ENCODE measurements at regions not wholly inside any gene's neighbourhood (a gene's known extent, or its start where the extent isn't known, plus 50 kb on each side); places are given as distances from the start of the nearest gene placed in this dataset.

DNA sequence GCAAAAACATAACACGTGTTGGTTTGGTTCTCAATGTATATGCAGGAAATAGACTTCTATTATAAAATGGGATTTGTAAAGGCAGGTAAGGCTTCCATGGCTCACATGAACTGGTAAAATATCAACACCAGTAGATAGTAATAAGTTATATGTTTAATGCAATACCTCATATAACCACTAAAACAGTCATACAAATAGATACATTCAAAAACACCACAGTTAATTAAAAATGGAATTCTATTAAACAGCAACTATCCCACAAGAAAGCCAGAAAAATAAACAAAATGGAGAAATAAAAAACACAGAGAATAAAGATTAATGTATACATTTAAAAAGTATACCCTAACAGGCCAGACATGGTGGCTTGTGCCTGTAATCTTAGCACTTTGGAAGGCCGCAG lies 243.8 kb upstream of the LRATD1 start:
- no peak for ATAC-seq (replicated peaks)
- no peak for DNase-seq
- peaks cover 2 to 5% of the 10 kb centered on the region in 2 donors for H3K9me3 Mint-ChIP-seq
- no peak overlapping the region for H3K27ac Mint-ChIP-seq
- H3K4me3 Mint-ChIP-seq: no peak overlapping the region
- no peaks in the 10 kb centered on the region for H3K4me1 Mint-ChIP-seq (ENCODE audit: low read depth in 2 of 2)
- no peaks in the 10 kb centered on the region for H3K36me3 Mint-ChIP-seq (ENCODE audit: insufficient read depth)
- H3K27me3 Mint-ChIP-seq: no peaks in the 10 kb centered on the region

DNA sequence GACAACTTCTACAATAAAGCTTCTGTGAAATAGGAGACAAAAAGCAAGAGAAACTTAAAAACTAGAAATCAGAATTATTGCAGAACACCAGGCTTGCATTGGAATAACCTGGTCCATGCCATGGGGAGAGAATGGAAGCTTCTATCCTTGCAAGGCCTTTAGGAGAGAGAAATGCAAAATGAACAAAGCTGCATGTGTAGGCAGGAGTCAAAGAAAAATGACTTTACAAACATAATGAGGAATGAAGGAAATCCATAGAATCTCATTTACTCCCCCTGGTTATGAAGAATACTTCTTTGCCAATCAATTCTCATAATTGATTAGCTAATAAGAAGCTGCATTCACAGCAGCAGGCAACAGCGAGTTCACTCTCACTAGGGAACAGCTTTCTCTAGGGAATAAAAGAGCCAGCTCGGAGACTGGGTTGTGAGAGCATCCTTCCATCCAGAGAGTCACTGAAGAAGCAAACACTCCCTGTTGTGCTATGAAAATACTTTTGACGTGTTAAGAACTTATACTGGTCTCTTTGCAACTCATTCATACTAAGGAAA lies 235.9 kb upstream of the LRATD1 start:
- Mint-ChIP-seq H3K27ac (no peak overlapping the region), H3K27me3 (no peaks in the 10 kb centered on the region), H3K4me1 (ENCODE audit: low read depth in 2 of 2) (no peaks in the 10 kb centered on the region), H3K9me3 (no peaks in the 10 kb centered on the region), H3K36me3 (ENCODE audit: insufficient read depth) (no peaks in the 10 kb centered on the region), H3K4me3 (no peak overlapping the region)
- DNase-seq: no peak
- no peak for ATAC-seq (replicated peaks)

DNA sequence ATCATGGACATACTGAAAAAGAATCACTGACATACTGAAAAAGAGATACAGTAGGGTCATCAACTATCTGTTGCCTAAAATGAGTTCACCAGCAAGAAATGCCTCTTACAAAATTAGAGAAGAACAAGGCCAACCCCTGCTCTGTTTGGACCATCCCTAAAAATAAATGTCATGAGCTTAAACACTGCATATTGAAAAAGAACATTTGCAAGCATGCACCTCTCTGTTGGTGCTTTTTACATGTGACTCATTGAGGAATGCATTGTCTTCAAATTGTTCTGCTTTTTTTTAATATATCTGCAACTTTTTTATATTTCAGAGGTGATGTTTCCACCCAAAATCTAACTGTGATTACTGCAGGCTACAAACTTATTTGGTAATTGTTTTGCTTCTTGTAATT lies 233.9 kb upstream of the LRATD1 start:
- DNase-seq: no peak
- no peaks in the 10 kb centered on the region for H3K36me3 Mint-ChIP-seq (ENCODE audit: insufficient read depth)
- H3K9me3 Mint-ChIP-seq: no peaks in the 10 kb centered on the region

DNA sequence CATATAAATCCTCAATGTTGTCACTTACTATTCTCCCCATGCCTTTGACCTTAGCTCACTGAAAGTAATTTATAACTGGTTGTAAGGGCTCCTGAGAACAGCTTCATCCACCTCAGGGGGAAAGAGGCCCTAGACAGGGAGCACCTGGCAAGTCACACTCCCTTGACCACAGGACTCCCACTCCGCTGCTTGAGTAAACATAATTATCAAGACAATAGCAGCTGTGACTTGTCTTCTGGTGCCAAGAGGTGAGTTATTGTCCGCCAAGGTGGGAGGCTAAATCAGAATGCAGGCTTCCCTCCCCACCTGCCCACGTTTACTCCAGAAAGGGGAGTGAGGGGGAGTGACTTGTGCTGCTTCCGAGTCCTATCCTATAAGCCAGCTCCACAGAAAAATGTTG lies 230.6 kb upstream of the LRATD1 start:
- Mint-ChIP-seq H3K27me3 (no peaks in the 10 kb centered on the region), H3K9me3 (no peaks in the 10 kb centered on the region), H3K4me3 (no peak overlapping the region), H3K36me3 (ENCODE audit: insufficient read depth) (no peaks in the 10 kb centered on the region), H3K27ac (no peak overlapping the region), H3K4me1 (ENCODE audit: low read depth in 2 of 2) (no peaks in the 10 kb centered on the region)
- ATAC-seq (replicated peaks) (no peak), DNase-seq (no peak)

More for the DNA sequence above, 233.9 kb upstream of the LRATD1 start:
- no peak overlapping the region for H3K4me3 Mint-ChIP-seq
- no peak overlapping the region for H3K27ac Mint-ChIP-seq
- ATAC-seq (replicated peaks): no peak
- H3K27me3 Mint-ChIP-seq: no peaks in the 10 kb centered on the region
- H3K4me1 Mint-ChIP-seq (ENCODE audit: low read depth in 2 of 2): no peaks in the 10 kb centered on the region

DNA sequence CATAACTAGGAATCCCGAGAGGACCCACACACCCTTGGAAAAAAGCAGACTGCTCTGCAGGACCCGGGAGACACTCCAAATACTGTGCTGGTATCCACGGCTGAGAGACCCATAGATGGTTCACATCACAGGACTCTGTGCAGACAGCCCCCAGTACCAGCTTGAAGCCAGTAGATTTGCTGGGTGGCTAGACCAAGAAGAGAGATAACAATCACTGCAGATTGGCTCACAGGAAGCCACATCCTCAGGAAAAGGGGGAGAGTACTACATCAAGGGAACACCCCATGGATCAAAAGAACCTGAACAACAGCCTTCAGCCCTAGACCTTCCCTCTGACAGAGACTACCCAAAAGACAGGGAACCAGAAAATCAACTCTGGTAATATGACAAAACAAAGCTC lies 223.8 kb upstream of the LRATD1 start:
- DNase-seq (no peak), ATAC-seq (replicated peaks) (no peak)
- Mint-ChIP-seq H3K27ac (no peak overlapping the region), H3K4me3 (no peak overlapping the region), H3K9me3 (peaks cover 7 to 24% of the 10 kb centered on the region in 2 donors), H3K27me3 (no peaks in the 10 kb centered on the region), H3K4me1 (ENCODE audit: low read depth in 2 of 2) (no peaks in the 10 kb centered on the region), H3K36me3 (ENCODE audit: insufficient read depth) (no peaks in the 10 kb centered on the region)

DNA sequence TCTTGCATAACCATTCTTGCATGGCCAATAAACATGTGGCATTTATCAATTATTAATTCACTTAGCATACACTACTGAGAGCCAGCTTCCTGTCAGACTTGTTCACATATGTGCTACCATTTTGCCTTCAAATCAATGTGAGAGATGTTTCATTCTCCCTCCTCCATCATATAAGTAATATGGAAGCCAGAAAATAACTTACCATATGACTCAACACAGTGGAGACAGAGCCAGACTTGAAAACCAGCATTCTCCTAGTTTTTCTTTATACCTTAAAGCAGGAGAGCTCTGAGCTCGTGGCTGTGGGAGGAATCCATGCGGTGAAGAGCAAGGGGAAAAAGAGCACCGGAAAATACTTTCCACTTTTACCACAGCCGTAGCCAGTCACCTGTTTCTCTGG lies 215.0 kb upstream of the LRATD1 start:
- no peaks in the 10 kb centered on the region for H3K4me1 Mint-ChIP-seq (ENCODE audit: low read depth in 2 of 2)
- DNase-seq: no peak
- no peak overlapping the region for H3K27ac Mint-ChIP-seq
- H3K36me3 Mint-ChIP-seq (ENCODE audit: insufficient read depth): no peaks in the 10 kb centered on the region
- no peaks in the 10 kb centered on the region for H3K27me3 Mint-ChIP-seq
- no peak for ATAC-seq (replicated peaks)
- no peak overlapping the region for H3K4me3 Mint-ChIP-seq
- H3K9me3 Mint-ChIP-seq: peaks cover 11 to 21% of the 10 kb centered on the region in 2 donors

DNA sequence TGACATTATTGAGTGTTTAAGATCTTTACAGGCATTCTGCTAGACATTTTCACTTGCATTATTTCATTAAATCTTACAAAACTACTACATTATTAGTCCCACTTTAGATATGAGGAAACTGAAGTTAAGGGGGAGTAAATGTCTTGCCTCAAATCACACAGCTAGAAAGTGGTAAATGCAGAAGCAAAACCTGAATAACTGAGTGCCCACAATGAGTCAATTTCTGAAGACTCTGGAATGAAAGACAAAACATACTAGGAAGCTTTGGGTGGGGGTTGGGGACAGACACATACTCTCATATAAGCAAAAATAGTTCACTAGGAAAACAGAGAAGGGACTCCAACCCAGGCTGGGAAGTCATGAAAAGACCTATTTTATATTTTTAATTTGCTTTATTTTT lies 214.4 kb upstream of the LRATD1 start:
- no peak overlapping the region for H3K4me3 Mint-ChIP-seq

DNA sequence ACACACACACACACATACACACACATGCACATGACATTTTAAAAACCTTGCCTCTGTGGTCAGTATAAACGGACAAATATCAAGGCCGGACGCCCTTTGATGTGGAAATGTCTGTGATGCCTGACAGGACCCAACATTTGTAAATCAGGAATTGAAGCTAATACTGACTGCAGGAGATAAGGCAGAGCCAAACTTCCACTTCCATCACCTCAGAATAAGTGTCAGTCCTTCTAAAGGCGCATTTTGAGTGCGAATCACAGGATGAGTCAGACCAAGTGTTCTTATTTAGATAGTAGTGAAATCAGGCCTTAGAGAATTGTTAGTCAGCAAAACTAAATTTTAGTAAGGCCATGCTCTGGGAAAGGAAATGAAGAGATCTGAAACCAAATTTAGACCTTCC lies 211.7 kb upstream of the LRATD1 start:
- DNase-seq: no peak
- H3K27ac Mint-ChIP-seq: no peak overlapping the region
- no peaks in the 10 kb centered on the region for H3K4me1 Mint-ChIP-seq (ENCODE audit: low read depth in 2 of 2)
- H3K27me3 Mint-ChIP-seq: no peaks in the 10 kb centered on the region
- H3K4me3 Mint-ChIP-seq: no peak overlapping the region
- no peak for ATAC-seq (replicated peaks)
- H3K36me3 Mint-ChIP-seq (ENCODE audit: insufficient read depth): peaks cover 2% of the 10 kb centered on the region
- peaks cover 13 to 19% of the 10 kb centered on the region in 2 donors for H3K9me3 Mint-ChIP-seq

More for the DNA sequence above, 214.4 kb upstream of the LRATD1 start:
- Mint-ChIP-seq H3K4me1 (ENCODE audit: low read depth in 2 of 2) (no peaks in the 10 kb centered on the region), H3K9me3 (peaks cover 9 to 16% of the 10 kb centered on the region in 2 donors), H3K27ac (no peak overlapping the region), H3K36me3 (ENCODE audit: insufficient read depth) (no peaks in the 10 kb centered on the region), H3K27me3 (no peaks in the 10 kb centered on the region)
- no peak for ATAC-seq (replicated peaks)
- no peak for DNase-seq

DNA sequence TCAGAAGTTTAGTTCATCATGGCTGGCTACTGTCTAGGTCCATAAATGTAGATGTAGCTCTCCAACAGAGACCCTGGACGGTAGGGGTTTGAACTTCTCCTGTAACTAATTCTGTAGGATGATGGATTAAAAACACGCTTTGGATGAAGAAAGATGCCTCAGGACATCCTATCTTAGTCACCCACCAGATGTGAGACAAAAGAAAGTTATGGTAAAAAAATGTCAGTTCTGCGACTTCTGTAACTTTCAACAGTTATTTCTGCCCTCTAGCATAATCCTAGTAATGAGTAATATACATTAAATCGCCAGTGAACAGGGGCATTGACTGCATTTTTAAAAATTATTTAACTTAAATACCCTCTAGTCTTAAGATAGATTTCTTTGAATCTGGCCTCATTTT lies 210.1 kb upstream of the LRATD1 start:
- H3K4me3 Mint-ChIP-seq: no peak overlapping the region
- no peaks in the 10 kb centered on the region for H3K27me3 Mint-ChIP-seq
- no peak for DNase-seq
- H3K27ac Mint-ChIP-seq: no peak overlapping the region
- no peak for ATAC-seq (replicated peaks)
- peaks cover 13 to 19% of the 10 kb centered on the region in 2 donors for H3K9me3 Mint-ChIP-seq
- peaks cover 3% of the 10 kb centered on the region for H3K36me3 Mint-ChIP-seq (ENCODE audit: insufficient read depth)
- H3K4me1 Mint-ChIP-seq (ENCODE audit: low read depth in 2 of 2): no peaks in the 10 kb centered on the region

DNA sequence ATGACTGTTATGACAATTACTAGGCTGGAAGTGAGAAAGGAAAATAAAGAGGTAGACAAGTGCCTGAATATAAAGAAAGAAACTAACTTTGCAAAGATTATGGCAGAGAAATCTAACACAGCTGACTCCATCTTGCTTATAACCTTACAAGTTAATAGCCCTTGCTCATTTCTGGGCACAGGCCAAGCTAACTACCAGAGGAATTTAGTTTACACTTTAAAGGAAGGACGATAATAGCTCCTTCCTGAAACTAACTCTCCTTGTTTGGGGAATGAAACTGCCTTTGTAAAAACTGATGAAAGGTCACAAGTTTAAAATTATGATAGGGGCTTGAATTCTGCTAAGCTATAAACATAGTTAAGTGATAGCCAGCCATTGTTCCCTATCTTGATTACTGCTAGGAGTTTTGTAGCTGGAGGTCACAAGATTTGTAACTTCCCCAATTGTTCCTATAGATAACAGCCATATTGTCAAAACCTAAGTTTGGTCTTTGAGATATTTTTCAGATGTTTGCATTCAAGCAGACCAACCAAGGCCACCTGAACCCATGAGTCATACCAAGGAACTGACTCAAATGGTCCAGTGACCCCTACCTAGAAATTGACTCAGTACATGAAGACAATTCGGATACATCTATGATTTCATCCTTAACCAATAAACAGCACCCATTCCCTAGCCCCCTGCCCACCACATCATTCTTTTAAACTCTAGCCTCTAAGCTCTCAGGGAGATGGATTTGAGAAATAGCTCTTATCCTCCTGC lies 209.2 kb upstream of the LRATD1 start:
- Mint-ChIP-seq H3K27ac (no peak overlapping the region), H3K4me1 (ENCODE audit: low read depth in 2 of 2) (no peaks in the 10 kb centered on the region), H3K4me3 (no peak overlapping the region), H3K36me3 (ENCODE audit: insufficient read depth) (peaks cover 3% of the 10 kb centered on the region), H3K27me3 (no peaks in the 10 kb centered on the region), H3K9me3 (peaks cover 13 to 14% of the 10 kb centered on the region in 2 donors)
- no peak for DNase-seq
- no peak for ATAC-seq (replicated peaks)

DNA sequence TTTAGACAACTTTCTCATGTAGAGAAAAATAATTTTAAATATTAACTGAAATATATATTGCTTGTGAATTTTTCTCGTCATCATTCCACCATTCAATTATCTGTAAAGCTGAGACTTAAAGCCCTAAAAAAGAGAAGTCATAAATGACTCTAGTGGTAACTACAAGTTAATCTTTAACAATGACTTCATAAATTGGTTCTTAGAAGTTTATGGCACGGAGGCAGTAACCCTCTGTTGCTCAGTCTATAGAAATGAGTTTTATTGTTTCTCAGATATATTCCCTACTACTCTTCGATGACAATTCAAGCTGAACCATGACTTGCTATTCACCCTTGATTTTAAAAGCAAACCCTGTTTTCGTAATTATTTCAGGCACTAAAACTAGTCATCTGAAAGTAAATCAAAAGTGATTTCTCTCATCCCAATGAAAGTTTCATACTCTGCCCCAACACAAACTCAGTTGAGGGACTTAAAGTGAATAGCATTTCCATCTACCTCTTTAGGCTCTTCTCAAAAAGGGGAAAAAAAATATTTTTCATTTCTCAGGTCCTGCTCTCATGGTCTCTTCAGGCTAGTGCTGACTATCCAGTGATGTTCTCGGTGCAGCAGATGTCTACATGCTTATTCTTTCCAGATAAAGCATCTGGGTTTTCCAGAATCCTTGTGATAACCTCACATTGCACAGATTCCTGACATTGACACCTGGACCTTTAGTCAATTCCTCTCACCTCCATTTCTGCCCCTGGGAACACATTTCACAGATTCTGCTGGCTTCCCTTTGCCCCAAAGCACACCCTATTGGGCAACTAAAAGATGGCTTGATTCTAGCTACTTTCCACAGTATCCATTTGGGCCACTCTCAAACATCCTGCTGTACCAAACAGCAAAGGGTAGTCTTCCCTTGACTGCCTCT lies 207.8 kb upstream of the LRATD1 start:
- H3K4me3 Mint-ChIP-seq: no peak overlapping the region
- H3K27ac Mint-ChIP-seq: no peak overlapping the region
- H3K36me3 Mint-ChIP-seq (ENCODE audit: insufficient read depth): peaks cover 3% of the 10 kb centered on the region
- H3K4me1 Mint-ChIP-seq (ENCODE audit: low read depth in 2 of 2): no peaks in the 10 kb centered on the region
- DNase-seq (no peak), ATAC-seq (replicated peaks) (no peak)
- H3K27me3 Mint-ChIP-seq: no peaks in the 10 kb centered on the region
- H3K9me3 Mint-ChIP-seq: peaks cover 11 to 13% of the 10 kb centered on the region in 2 donors

DNA sequence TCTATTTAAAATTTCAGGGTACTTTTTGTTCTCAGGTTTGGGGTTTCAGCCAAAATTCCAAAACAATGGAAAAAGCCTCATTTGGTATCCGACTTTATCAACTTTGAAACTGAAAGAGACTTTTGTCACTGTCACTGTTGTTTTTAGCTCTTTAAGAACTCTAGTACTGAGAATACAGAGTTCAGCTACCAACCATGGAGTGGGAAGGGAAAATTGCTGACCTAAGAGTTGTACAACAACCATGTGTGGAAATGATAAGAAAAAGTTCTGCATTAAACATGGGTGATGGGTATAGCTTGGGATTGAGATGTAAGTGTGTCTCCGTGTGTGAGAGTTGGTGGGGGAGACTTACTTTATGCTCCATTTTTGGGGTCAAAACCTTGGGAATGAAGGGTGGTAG lies 206.6 kb upstream of the LRATD1 start:
- Mint-ChIP-seq H3K4me1 (ENCODE audit: low read depth in 2 of 2) (no peaks in the 10 kb centered on the region), H3K9me3 (peaks cover 7 to 8% of the 10 kb centered on the region in 2 donors), H3K27ac (no peak overlapping the region), H3K4me3 (no peak overlapping the region), H3K27me3 (no peaks in the 10 kb centered on the region), H3K36me3 (ENCODE audit: insufficient read depth) (peaks cover 3% of the 10 kb centered on the region)
- ATAC-seq (replicated peaks) (no peak), DNase-seq (no peak)

DNA sequence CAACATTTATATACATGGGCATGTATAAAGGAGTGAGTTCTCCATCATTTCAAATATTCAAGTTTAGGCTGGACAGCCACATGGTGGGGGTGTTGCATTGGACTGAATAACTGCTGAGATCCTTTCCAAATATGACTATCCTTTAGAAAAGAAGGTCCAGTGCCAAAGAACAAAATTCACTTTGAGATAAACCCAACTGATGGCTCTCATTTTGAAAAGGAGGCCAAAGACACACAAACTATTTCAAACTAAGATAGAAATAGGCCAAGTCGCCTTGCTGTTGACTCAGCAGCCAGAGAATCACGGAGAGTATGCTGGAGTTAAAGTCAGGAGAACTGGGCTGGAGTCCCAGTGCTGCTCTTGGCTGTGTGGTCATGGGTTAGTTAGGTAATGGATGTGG lies 204.5 kb upstream of the LRATD1 start:
- H3K4me1 Mint-ChIP-seq (ENCODE audit: low read depth in 2 of 2): no peaks in the 10 kb centered on the region
- peaks cover 3% of the 10 kb centered on the region for H3K36me3 Mint-ChIP-seq (ENCODE audit: insufficient read depth)
- DNase-seq (no peak), ATAC-seq (replicated peaks) (no peak)
- no peaks in the 10 kb centered on the region for H3K27me3 Mint-ChIP-seq
- H3K27ac Mint-ChIP-seq: no peak overlapping the region
- H3K9me3 Mint-ChIP-seq: peaks cover 7 to 8% of the 10 kb centered on the region in 2 donors
- no peak overlapping the region for H3K4me3 Mint-ChIP-seq

Data from effector memory CD8-positive, alpha-beta T cell (primary cell).